K562 (cell line): ENCODE measurements at regions not wholly inside any gene's neighbourhood (a gene's known extent, or its start where the extent isn't known, plus 50 kb on each side); places are given as distances from the start of the nearest gene placed in this dataset.

Source experiments
- BRCA1 ChIP-seq, 2 experiments: fragments of 450-650 bp in 1 of 2; sonication (generic) in 1 of 2; formaldehyde crosslinking in 1 of 2; IDR thresholded peaks; 2 replicates each; pipeline versions ENCODE4 v1.5.0 to v1.6.1; 2017 to 2020; ENCODE audit warnings: mild to moderate bottlenecking in 1 of 2, missing genetic modification reagents in 1 of 2
- ZBTB12 ChIP-seq: fragments of 250-450 bp; sonication (Bioruptor Pico); IDR thresholded peaks from 2 replicates; pipeline ENCODE4 v1.4.0; 2020
- ZNF408 ChIP-seq: fragments of 250-450 bp; sonication (Bioruptor Pico); IDR thresholded peaks from 2 replicates; pipeline ENCODE4 v1.4.0; 2020; ENCODE audit warnings: low read depth, mild to moderate bottlenecking, moderate library complexity

DNA sequence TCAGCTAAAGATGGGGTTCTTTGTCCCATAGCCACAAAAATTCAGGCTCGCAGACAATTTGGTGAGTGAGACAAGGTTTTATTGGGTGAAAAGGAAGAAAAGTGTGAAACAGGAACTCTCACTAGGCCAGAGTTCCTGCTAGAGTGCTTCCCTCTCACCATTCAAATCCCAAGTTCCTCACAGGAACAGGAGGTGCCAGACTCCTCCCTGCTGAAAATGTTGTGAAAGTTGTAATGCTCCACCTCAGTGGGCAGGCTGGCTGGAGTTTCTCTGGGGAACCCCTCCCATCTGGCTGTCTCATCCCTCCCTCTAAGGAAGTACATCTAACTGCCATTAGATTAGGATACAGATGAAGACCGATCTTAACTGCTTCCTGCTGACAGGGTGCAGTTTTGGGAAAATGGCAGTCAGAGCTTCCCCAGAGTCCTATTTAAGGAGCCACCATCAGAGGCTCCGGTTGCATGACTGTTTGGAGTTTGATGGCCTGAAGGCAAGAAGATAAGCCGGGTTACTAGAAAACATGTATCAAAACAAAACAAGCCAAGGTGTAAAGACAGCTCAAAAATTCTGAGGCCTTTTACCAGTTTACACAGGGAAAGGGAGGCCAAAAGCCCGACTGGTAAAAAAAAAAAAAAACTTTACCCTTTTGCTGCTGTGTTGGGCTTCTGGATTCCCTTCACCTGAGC is 127.6 kb downstream of the FSCB start:
- TF ChIP-seq ZNF408 (no peak), BRCA1 (IDR thresholded peaks at IDR 0.05) (no peak), BRCA1 (CRISPR knock-in tag; IDR thresholded peaks at IDR 0.05) (no peak), ZBTB12 (CRISPR knock-in tag) (no peak)
